ENCODE measurements at regions not wholly inside any gene's neighbourhood (a gene's known extent, or its start where the extent isn't known, plus 50 kb on each side); places are given as distances from the start of the nearest gene placed in this dataset.
"Not testable (repeated sequence)": the region's sequence is repeated elsewhere in the genome, so short reads cannot be mapped to it uniquely, and the experiment has no call there.

GRCh38 chr2:194087089-194087958 lies 1569.7 kb upstream of the SLC39A10 start:
- in situ Hi-C loops (cut with HindIII; ENCODE audit: low pct_unique_long_range_greater_than_20kb, low sequenced_read_pairs): no loop called here
- no peak for DNase-seq (ENCODE audit: low read depth)

GRCh38 chr2:194086129-194086528 lies 1570.9 kb upstream of the SLC39A10 start:
- DNase-seq (ENCODE audit: low read depth): no peak
- in situ Hi-C loops (cut with HindIII; ENCODE audit: low pct_unique_long_range_greater_than_20kb, low sequenced_read_pairs): no loop called here

- no peak for DNase-seq (ENCODE audit: low read depth)
- in situ Hi-C loops (cut with HindIII; ENCODE audit: low pct_unique_long_range_greater_than_20kb, low sequenced_read_pairs): no loop called here
These were observed 1577.0 kb upstream of the SLC39A10 start for GRCh38 chr2:194079989-194080388.

- in situ Hi-C loops (cut with HindIII; ENCODE audit: low pct_unique_long_range_greater_than_20kb, low sequenced_read_pairs): no loop called here
- DNase-seq (ENCODE audit: low read depth): no peak
These were observed 1579.7 kb upstream of the SLC39A10 start for GRCh38 chr2:194077366-194077765.

GRCh38 chr2:194062401-194062800 lies 1594.6 kb upstream of the SLC39A10 start:
- DNase-seq (ENCODE audit: low read depth): no peak
- in situ Hi-C loops (cut with HindIII; ENCODE audit: low pct_unique_long_range_greater_than_20kb, low sequenced_read_pairs): no loop called here

- DNase-seq (ENCODE audit: low read depth): no peak
- in situ Hi-C loops (cut with HindIII; ENCODE audit: low pct_unique_long_range_greater_than_20kb, low sequenced_read_pairs): no loop called here
These were observed 1596.8 kb upstream of the SLC39A10 start for GRCh38 chr2:194060269-194060668.

GRCh38 chr2:194054313-194054712 lies 1602.7 kb upstream of the SLC39A10 start:
- in situ Hi-C loops (cut with HindIII; ENCODE audit: low pct_unique_long_range_greater_than_20kb, low sequenced_read_pairs): no loop called here
- DNase-seq (ENCODE audit: low read depth): no peak

- in situ Hi-C loops (cut with HindIII; ENCODE audit: low pct_unique_long_range_greater_than_20kb, low sequenced_read_pairs): no loop called here
- no peak for DNase-seq (ENCODE audit: low read depth)
These were observed 1612.7 kb upstream of the SLC39A10 start for GRCh38 chr2:194044321-194044720.

- DNase-seq (ENCODE audit: low read depth); in situ Hi-C loops (cut with HindIII; ENCODE audit: low pct_unique_long_range_greater_than_20kb, low sequenced_read_pairs): not testable (repeated sequence)
These were observed 1635.9 kb upstream of the SLC39A10 start for GRCh38 chr2:194021130-194021529.

GRCh38 chr2:194020155-194020554 lies 1636.9 kb upstream of the SLC39A10 start:
- in situ Hi-C loops (cut with HindIII; ENCODE audit: low pct_unique_long_range_greater_than_20kb, low sequenced_read_pairs): no loop called here
- DNase-seq (ENCODE audit: low read depth): no peak

- DNase-seq (ENCODE audit: low read depth): no peak
- in situ Hi-C loops (cut with HindIII; ENCODE audit: low pct_unique_long_range_greater_than_20kb, low sequenced_read_pairs): no loop called here
These were observed 1641.3 kb upstream of the SLC39A10 start for GRCh38 chr2:194015751-194016150.

- in situ Hi-C loops (cut with HindIII; ENCODE audit: low pct_unique_long_range_greater_than_20kb, low sequenced_read_pairs): no loop called here
- no peak for DNase-seq (ENCODE audit: low read depth)
These were observed 1642.4 kb upstream of the SLC39A10 start for GRCh38 chr2:194014639-194015038.

- no peak for DNase-seq (ENCODE audit: low read depth)
- in situ Hi-C loops (cut with HindIII; ENCODE audit: low pct_unique_long_range_greater_than_20kb, low sequenced_read_pairs): no loop called here
These were observed 1652.3 kb upstream of the SLC39A10 start for GRCh38 chr2:194004590-194005206.

GRCh38 chr2:194003911-194004310 lies 1653.1 kb upstream of the SLC39A10 start:
- in situ Hi-C loops (cut with HindIII; ENCODE audit: low pct_unique_long_range_greater_than_20kb, low sequenced_read_pairs): no loop called here
- no peak for DNase-seq (ENCODE audit: low read depth)

- in situ Hi-C loops (cut with HindIII; ENCODE audit: low pct_unique_long_range_greater_than_20kb, low sequenced_read_pairs): no loop called here
- DNase-seq (ENCODE audit: low read depth): no peak
These were observed 1654.2 kb upstream of the SLC39A10 start for GRCh38 chr2:194002699-194003368.

- in situ Hi-C loops (cut with HindIII; ENCODE audit: low pct_unique_long_range_greater_than_20kb, low sequenced_read_pairs): no loop called here
- no peak for DNase-seq (ENCODE audit: low read depth)
These were observed 1666.2 kb upstream of the SLC39A10 start for GRCh38 chr2:193990868-193991267.

- in situ Hi-C loops (cut with HindIII; ENCODE audit: low pct_unique_long_range_greater_than_20kb, low sequenced_read_pairs): no loop called here
These were observed 1667.4 kb upstream of the SLC39A10 start for GRCh38 chr2:193989645-193990044.

GRCh38 chr2:193988784-193989183 lies 1668.2 kb upstream of the SLC39A10 start:
- in situ Hi-C loops (cut with HindIII; ENCODE audit: low pct_unique_long_range_greater_than_20kb, low sequenced_read_pairs): no loop called here
- DNase-seq (ENCODE audit: low read depth): no peak

More at GRCh38 chr2:193989645-193990044, 1667.4 kb upstream of the SLC39A10 start:
- no peak for DNase-seq (ENCODE audit: low read depth)

GRCh38 chr2:193985272-193985671 lies 1671.8 kb upstream of the SLC39A10 start:
- no peak for DNase-seq (ENCODE audit: low read depth)
- in situ Hi-C loops (cut with HindIII; ENCODE audit: low pct_unique_long_range_greater_than_20kb, low sequenced_read_pairs): no loop called here

All from Caki2 (cell line).